ENCODE measurements at regions not wholly inside any gene's neighbourhood (a gene's known extent, or its start where the extent isn't known, plus 50 kb on each side); places are given as distances from the start of the nearest gene placed in this dataset.
A peak's percentile ranks its signal among the peaks of the same experiment; 100 is the strongest.

DNA sequence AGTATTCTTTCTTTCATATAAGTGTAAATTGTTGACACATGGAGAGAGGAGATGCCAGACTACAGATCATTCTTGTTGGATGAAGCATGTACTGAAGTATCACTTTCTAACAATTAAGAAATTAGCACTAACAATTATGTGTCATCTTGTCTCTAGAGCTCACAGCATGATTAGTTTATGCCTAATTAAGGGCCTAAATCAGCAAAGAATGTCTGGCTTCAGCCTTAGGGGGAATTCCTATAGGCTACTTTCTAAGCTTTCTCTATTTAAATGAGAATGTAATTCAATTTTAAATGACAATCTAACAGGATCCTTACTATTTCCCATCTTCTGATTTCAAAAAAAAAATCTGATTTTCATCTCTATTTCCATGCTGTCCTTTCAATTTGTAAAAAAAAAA, 371.0 kb downstream of the EPHA7 start (continued):
- TF ChIP-seq SRF (IDR thresholded peaks at IDR 0.05; ENCODE audit: low read depth, low read length) (peak; percentile 65; the same call in 1 of the 2 replicates), BCL11A (IDR thresholded peaks at IDR 0.05; ENCODE audit: low read depth in 2 of 2, low read length in 2 of 2) (peak in 1 of 2 experiments; percentile 59), TAF1 (IDR thresholded peaks at IDR 0.05; ENCODE audit: low read depth, low read length) (no peak), EP300 (IDR thresholded peaks at IDR 0.05; ENCODE audit: borderline replicate concordance in 1 of 2, low read depth in 2 of 2, low read length in 2 of 2) (peak in 1 of 2 experiments; percentile 54; a peak in 1 of 3 replicates), TEAD4 (IDR thresholded peaks at IDR 0.05; ENCODE audit: low read depth, low read length) (peak; percentile 49; the same call in 1 of the 2 replicates), ASH2L (IDR thresholded peaks at IDR 0.05; ENCODE audit: low read length) (no peak)

Data from H1 (cell line).